GM12878 (cell line): ENCODE measurements at regions not wholly inside any gene's neighbourhood (a gene's known extent, or its start where the extent isn't known, plus 50 kb on each side); places are given as distances from the start of the nearest gene placed in this dataset.

ENCODE experiments used
- BACH1 ChIP-seq: fragments of 450-650 bp; IDR thresholded peaks from 2 replicates; pipeline ENCODE4 v1.6.1; 2017; ENCODE audit warnings: mild to moderate bottlenecking, borderline replicate concordance
- BHLHE40 ChIP-seq, 2 experiments: fragments of 450-650 bp in 1 of 2; IDR thresholded peaks; 2 replicates each; pipeline ENCODE4 v1.6.1; 2011 to 2017; ENCODE audit warnings: low read depth in 2 of 2, borderline replicate concordance in 1 of 2, improper control_type of control experiment in 1 of 2, low read length in 1 of 2, mild to moderate bottlenecking in 1 of 2
- EZH2 ChIP-seq: IDR thresholded peaks from 2 replicates; pipeline ENCODE4 v1.6.1; 2012; ENCODE audit warnings: low read depth, mild to moderate bottlenecking, control low read depth, inconsistent platforms, low read length, borderline replicate concordance; ENCODE audit not compliant: control insufficient read depth
- RAD21 ChIP-seq: IDR thresholded peaks from 2 replicates; pipeline ENCODE4 v1.6.1; 2011; ENCODE audit warnings: mild to moderate bottlenecking, low read depth, low read length, moderate library complexity; ENCODE audit not compliant: insufficient read depth
- SRF ChIP-seq, 2 experiments: IDR thresholded peaks; 2 replicates each; pipeline ENCODE4 v1.6.1; 2011; ENCODE audit warnings: low read depth in 2 of 2, low read length in 2 of 2, mild to moderate bottlenecking in 1 of 2, moderate library complexity in 1 of 2
- TCF12 ChIP-seq: IDR thresholded peaks from 2 replicates; pipeline ENCODE4 v1.6.1; 2011; ENCODE audit warnings: low read depth, mild to moderate bottlenecking, low read length
- YY1 ChIP-seq: IDR thresholded peaks from 2 replicates; pipeline ENCODE4 v1.6.1; 2011; ENCODE audit warnings: low read depth, mild to moderate bottlenecking, low read length
- TF ChIP-seq, protein P1 (sequence below): IDR thresholded peaks from 2 replicates; pipeline ENCODE4 v1.6.1; 2012; ENCODE audit warnings: low read depth, low read length, improper control_type of control experiment
- TF ChIP-seq, protein P2 (sequence below), 3 experiments: IDR thresholded peaks in 2 of 3; conservative IDR thresholded peaks in 1 of 3; 2 replicates each; pipeline ENCODE4 v1.5.1; 2011; ENCODE audit warnings: low read depth in 3 of 3, low read length in 3 of 3, mild to moderate bottlenecking in 3 of 3, control low read depth in 2 of 3, moderate library complexity in 2 of 3, inconsistent platforms in 1 of 3, mixed read lengths in 1 of 3; ENCODE audit not compliant: control insufficient read depth in 2 of 3, insufficient read depth in 1 of 3; ENCODE audit errors: extremely low read depth in 1 of 3
- TF ChIP-seq, protein P3 (sequence below): fragments of 450-650 bp; conservative IDR thresholded peaks from 2 replicates; pipeline ENCODE4 v1.6.1; 2017; ENCODE audit warnings: mild to moderate bottlenecking, moderate library complexity
- TF ChIP-seq, protein P4 (sequence below): IDR thresholded peaks from 2 replicates; pipeline ENCODE4 v1.6.1; 2011; ENCODE audit warnings: mild to moderate bottlenecking, low read depth, low read length, moderate library complexity; ENCODE audit not compliant: insufficient replicate concordance

DNA sequence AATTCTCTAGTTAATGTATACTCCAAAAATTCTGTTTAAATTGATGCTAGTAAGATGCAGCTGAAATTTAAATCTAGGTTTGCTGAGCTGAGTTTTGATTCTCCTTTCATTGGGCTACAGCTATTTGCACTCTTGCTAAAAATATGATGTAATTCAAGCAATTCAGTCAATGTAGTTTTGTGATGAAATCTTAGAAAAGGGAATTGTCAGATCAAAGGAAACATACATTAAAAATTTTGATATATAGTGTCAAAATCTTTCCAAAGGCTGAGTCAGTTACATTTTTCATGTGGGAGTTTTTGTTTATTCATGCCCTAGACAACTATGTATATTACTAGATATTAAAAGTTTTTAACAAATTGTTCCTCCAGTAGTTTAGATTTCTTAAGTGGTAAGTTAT lies 334.9 kb upstream of the DAB2 start:
- TF ChIP-seq, protein P1, sequence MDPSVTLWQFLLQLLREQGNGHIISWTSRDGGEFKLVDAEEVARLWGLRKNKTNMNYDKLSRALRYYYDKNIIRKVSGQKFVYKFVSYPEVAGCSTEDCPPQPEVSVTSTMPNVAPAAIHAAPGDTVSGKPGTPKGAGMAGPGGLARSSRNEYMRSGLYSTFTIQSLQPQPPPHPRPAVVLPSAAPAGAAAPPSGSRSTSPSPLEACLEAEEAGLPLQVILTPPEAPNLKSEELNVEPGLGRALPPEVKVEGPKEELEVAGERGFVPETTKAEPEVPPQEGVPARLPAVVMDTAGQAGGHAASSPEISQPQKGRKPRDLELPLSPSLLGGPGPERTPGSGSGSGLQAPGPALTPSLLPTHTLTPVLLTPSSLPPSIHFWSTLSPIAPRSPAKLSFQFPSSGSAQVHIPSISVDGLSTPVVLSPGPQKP: no peak
- TF ChIP-seq SRF (IDR thresholded peaks at IDR 0.05; ENCODE audit: low read depth in 2 of 2, low read length in 2 of 2) (no peak), RAD21 (no peak), BHLHE40 (IDR thresholded peaks at IDR 0.05; ENCODE audit: borderline replicate concordance in 1 of 2, low read depth in 2 of 2, low read length in 1 of 2) (no peak), TCF12 (no peak), YY1 (no peak), BACH1 (no peak), EZH2 (no peak)
- TF ChIP-seq, protein P2, sequence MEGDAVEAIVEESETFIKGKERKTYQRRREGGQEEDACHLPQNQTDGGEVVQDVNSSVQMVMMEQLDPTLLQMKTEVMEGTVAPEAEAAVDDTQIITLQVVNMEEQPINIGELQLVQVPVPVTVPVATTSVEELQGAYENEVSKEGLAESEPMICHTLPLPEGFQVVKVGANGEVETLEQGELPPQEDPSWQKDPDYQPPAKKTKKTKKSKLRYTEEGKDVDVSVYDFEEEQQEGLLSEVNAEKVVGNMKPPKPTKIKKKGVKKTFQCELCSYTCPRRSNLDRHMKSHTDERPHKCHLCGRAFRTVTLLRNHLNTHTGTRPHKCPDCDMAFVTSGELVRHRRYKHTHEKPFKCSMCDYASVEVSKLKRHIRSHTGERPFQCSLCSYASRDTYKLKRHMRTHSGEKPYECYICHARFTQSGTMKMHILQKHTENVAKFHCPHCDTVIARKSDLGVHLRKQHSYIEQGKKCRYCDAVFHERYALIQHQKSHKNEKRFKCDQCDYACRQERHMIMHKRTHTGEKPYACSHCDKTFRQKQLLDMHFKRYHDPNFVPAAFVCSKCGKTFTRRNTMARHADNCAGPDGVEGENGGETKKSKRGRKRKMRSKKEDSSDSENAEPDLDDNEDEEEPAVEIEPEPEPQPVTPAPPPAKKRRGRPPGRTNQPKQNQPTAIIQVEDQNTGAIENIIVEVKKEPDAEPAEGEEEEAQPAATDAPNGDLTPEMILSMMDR (IDR thresholded peaks at IDR 0.05 in 2 of 3, conservative IDR thresholded peaks at IDR 0.05 in 1 of 3; ENCODE audit: control insufficient read depth in 2 of 3, extremely low read depth in 1 of 3, insufficient read depth in 1 of 3, low read depth in 3 of 3, low read length in 3 of 3): no peak
- TF ChIP-seq, protein P3, sequence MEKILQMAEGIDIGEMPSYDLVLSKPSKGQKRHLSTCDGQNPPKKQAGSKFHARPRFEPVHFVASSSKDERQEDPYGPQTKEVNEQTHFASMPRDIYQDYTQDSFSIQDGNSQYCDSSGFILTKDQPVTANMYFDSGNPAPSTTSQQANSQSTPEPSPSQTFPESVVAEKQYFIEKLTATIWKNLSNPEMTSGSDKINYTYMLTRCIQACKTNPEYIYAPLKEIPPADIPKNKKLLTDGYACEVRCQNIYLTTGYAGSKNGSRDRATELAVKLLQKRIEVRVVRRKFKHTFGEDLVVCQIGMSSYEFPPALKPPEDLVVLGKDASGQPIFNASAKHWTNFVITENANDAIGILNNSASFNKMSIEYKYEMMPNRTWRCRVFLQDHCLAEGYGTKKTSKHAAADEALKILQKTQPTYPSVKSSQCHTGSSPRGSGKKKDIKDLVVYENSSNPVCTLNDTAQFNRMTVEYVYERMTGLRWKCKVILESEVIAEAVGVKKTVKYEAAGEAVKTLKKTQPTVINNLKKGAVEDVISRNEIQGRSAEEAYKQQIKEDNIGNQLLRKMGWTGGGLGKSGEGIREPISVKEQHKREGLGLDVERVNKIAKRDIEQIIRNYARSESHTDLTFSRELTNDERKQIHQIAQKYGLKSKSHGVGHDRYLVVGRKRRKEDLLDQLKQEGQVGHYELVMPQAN: no peak
- TF ChIP-seq, protein P4, sequence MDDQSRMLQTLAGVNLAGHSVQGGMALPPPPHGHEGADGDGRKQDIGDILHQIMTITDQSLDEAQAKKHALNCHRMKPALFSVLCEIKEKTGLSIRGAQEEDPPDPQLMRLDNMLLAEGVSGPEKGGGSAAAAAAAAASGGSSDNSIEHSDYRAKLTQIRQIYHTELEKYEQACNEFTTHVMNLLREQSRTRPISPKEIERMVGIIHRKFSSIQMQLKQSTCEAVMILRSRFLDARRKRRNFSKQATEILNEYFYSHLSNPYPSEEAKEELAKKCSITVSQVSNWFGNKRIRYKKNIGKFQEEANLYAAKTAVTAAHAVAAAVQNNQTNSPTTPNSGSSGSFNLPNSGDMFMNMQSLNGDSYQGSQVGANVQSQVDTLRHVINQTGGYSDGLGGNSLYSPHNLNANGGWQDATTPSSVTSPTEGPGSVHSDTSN: no peak
